Neural progenitor cell (in vitro differentiated cells): ENCODE measurements at regions not wholly inside any gene's neighbourhood (a gene's known extent, or its start where the extent isn't known, plus 50 kb on each side); places are given as distances from the start of the nearest gene placed in this dataset.

Experiments
- CTCF ChIP-seq: fragments of 200-600 bp; sonication (generic); IDR thresholded peaks from 2 replicates; pipeline ENCODE4 v1.5.1; 2017; ENCODE audit warnings: antibody characterized with exemption, mild to moderate bottlenecking
- EZH2 ChIP-seq: fragments of 200-600 bp; sonication (generic); IDR thresholded peaks from 2 replicates; pipeline ENCODE4 v1.6.1; 2017; ENCODE audit warnings: antibody characterized with exemption, mild to moderate bottlenecking, moderate library complexity

- TF ChIP-seq CTCF (no peak), EZH2 (no peak)
Observed at GRCh38 chr13:107276936-107277335, 709.0 kb upstream of the ARGLU1 start.
